Stimulated activated CD4-positive, alpha-beta T cell treated with anti-CD3 and anti-CD28 coated beads, Interleukin-4, amount 100 ng/mL, for 48 hours (primary cell): ENCODE measurements at regions not wholly inside any gene's neighbourhood (a gene's known extent, or its start where the extent isn't known, plus 50 kb on each side); places are given as distances from the start of the nearest gene placed in this dataset.

ENCODE experiments used
- DNase-seq, 2 donors: peaks; one replicate each; pipeline ENCODE4 v3.0.0-alpha.2; 2020; ENCODE audit warnings: low read depth in 2 of 2

DNA sequence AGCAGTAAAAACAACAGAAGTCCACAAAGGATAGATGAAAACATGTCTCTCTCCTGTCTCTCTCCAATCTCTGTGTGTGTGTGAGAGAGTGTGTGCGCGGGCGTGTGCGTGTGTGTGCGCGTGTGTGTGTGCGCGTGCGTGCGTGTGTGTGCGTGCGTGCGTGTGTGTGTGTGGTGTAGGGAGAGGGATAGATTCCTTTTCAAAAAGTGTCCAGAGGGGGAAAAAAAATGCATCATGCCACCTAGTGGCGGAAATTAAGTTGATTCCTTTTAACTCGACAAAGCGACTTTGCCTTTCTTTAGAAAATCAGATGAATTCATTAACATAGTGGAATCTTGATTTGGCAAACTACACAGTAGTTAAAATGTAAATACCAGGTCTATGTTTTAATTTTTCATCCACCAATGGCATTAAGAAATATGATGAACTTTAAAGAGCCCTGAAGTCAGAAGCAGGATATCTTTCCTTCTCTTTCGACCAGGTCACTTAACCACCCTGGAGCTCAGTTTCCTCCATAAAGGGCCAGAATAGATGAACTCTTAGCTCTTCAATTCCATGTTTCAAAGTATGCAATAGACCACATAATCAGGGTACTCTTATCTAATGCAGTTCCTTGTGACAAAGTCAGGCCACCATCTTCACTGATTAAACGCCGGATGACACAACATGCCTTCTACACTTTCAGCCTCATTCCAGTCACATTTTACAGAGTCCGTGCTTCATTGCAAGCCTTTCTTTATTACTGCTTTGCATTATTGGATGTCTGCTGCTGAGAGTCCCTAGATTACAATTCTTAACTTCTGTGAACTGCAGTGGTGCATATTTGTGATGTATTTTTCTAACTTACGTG is 162.8 kb downstream of the FBXO8 start:
- peak in 1 of 2 donors; percentile 7 for DNase-seq

DNA sequence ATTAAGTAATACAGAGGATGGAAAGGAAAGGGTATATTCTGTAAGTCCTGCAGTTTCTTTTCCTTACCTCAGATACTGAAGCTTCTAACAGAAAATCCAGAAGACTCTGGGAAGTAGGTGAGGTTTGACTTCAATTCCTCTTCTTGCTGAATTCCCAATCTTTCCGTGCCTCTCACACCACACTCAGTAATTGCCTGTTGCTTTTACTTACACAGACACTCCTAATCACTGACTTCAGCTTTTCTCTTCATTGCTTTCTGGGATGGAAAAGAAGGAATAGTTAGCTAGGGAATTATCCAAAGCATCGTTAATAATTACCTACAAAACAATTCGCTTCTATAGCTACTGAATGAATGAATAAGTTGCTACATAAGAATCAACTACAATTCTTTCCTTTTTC is 163.6 kb downstream of the FBXO8 start:
- no peak for DNase-seq

DNA sequence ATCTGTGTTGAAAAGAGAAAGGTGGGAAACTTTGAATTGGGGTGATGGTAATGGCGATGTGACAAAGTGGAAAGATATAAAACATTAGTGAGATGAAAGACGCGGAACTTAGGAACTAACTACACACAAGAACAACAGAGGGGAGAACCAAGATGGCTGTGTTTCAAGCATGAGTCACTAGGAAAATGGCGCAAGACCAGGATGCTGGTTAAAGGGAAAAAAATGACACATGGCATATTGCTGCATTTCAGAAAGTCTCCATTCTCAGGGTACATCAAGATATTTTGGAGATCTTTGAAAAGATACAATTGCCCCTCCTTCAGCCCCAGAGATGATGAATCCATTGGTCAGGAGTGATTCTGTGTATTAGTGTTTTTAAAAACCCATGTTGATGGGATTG is 164.4 kb downstream of the FBXO8 start:
- DNase-seq: no peak

DNA sequence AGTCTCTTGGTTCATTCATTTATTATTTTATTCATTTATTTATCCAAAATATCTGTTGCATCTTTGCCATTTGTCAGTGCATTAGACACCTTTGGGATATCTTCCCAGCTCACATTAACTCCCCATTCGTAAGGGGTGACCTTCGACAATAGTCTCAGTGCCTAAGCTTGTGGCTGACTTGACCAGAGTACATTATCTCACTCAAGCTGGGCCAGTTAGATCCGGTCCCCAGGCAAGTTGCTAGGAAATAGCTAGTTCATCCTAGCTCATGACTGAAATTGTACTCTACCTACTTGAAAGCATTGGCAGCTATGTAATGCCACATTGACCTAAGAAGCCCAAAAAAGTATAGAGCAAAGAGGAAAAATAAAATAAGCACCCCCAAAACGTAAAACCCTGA is 165.3 kb downstream of the FBXO8 start:
- DNase-seq: no peak

DNA sequence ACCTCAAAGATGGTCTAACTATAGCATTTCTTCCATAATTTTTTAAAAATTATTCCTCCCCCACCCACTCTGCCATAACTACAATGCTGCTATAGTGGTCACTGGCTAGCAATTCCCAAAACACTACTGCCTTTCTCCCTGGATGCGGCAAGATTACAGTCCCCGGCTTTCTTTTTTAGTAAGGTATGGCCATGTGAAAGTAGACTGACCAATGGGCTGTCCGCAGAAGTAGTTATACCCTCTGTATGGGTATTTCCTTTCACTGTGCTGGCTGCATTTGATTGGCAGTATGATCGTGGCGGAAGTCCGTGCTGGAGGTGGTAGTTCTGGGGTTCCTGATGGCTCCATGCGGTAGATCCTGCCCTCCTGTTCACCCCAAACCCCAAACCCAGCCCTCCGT is 166.0 kb downstream of the FBXO8 start:
- no peak for DNase-seq

DNA sequence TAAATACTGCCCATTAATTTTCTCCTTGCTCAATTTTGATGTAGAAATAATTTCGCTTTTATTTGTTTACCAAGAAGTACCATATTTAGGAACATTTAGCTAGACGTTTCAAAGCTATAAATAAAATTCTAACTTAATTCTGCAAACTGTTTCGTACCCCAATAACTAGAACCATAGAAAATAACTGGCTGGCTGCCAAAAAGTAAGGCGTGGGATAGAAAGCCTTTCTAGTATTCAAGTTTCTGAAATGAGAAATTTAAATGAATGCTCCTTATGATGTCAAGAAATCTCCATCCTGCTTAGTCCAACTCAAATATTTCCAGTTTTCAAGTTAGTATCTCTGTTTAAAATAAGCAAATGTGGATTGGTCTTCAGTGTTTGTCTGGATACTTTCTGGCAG is 167.4 kb downstream of the FBXO8 start:
- no peak for DNase-seq

DNA sequence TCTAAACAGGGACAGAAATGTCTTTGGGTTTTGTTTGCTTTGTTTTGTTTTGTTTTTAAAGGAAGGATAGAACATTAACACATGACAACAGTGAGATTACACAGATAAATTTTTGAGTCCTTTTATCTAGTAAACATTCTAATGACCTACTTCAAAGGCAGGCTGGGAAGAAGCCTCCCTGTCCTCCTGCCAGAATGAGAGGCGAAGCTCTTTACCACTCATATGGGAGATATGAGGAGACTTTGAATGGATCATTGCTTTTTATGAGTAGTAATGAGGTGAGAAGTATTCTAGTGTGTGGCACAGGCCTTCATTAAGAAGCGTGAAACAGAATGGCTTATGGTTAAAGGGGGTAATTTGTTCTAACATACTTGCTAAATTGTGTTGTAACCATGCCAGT is 172.0 kb downstream of the FBXO8 start:
- no peak for DNase-seq

DNA sequence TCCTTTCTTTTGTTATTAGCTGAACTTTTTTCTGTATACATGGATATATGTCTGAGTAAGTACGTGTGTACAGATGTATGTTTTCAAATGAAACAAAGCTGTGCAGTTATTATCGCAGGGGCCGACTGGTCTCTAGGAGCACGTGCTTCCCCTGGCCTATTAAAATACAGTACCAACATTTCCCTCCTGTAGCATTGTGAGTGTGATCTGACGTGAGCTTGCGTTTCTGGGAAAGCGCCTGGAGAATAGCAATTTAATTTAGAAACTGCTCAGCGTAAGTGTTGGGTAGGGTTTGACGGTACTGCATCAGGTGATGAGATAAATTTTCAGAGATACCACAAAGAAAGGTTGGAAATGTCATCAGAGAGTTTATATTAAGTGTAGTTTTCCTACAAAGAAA is 173.3 kb downstream of the FBXO8 start:
- no peak for DNase-seq

DNA sequence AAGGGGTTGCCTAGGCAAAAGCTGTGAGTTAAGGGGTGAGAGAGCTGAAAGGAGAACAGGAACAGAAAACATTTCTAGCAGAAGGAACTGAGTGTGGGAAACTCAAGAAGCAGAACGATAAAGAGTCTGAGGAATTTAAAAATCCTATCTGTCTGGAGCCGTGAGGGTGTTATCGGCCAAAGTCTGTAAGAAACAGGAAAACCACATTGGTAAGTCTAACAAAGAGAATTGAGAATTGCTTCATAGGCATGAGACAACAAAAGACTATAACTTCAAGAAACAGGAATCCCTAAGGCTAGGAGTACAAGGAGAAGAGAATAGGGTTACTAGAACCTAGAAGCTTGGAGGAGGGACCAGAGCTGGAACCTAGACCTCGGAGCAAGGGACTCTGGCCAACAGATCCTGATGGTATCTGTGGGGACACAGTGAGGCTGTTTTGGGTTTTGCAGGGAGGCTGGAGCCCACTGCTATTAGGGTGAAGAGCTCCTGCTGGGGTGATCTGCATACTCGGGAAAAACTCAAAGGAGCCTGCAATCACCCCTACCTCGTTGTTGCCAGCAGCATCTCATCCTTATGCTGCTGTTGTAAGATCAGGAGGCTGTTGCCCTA is 175.6 kb downstream of the FBXO8 start:
- DNase-seq: no peak

DNA sequence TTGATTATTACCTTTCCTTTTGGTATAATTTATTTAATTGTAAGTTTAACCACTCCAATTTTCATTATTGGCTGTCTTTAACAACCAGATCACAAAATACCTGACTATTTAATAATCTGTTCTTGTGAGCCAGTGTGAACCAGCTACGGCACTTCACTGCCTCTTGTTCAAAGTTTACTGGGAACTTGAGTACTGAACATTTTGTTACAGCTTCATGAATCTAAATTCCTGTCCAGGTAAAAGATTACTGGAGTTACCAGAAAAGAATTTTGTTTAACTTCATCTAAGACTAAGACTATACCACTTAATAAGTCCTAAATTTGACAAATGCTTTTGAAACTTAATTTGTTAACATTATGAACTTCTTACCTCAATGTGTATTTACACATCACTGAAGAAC is 178.3 kb downstream of the FBXO8 start:
- no peak for DNase-seq

DNA sequence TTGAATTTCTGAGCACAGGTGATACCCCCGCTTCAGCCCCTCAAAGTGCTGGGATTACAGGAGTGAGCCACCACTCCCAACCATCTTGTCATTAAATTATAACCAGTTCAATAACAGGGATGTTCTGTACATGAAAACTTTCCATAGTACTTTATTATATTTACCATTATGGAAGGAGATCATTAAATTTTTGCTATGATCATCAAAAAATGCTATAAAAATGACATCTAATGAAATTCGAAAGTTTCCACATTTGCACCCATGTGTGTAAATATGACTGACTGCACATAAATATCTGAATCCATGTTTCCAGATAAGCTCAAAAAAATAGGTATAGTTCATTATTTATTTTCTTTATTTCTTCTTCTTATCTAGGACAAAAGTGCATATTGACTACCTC is 182.6 kb downstream of the FBXO8 start:
- DNase-seq: no peak

DNA sequence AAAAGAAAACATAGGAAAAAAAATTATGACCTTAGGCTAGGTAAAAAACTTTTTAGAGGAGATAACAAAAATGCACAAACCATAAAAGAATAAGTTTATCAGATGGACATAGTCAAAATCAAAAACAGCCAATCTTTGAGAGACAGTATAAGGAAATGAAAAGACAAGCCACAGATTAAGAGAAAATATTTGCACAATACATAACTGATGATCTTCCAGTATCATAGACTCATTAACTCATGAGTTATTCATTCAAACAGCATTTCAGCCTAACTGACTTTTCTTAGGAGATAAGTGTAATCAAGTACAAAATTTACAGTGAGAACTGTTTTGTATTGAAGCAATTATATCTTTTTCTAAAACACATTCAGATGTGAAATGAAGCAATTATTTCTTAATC is 183.8 kb downstream of the FBXO8 start:
- no peak for DNase-seq

DNA sequence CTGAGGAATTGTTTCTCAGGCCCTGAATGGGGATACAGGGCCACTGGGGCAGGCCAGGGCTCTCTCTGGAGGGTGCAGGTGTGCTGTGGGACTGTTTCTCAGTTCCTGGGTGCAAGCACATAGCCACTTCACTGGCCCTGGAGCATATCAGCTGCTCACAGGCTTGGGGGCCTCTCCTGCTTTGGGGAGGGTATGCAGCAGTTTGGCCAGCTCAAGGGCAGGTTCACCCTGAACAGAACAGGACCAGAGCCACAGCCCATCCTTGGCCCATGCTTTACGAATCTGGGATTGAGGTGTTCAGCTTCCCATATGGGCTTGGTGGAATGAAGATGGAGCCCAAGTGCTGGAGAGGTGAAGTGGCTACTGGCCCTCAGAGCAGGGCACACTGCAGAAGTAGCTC is 186.5 kb downstream of the FBXO8 start:
- no peak for DNase-seq

DNA sequence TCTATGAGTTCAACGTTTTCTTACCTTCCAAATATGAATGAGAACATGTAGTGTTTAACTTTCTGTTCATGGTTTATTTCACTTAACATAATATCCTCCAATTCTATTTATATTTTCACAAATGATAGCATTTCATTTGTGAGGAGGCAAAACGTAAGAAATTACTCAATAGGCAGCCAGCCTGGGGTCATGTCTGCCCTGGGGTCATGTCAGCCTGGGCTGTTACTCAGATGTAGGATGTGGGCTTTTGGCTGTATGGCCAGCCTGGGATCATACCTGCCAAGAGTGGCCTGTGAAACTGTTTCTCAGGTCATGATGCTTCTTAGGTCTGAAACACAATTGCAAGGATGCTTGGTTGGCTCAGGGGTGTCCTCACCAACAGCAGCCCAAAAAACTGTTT is 187.0 kb downstream of the FBXO8 start:
- DNase-seq: no peak

DNA sequence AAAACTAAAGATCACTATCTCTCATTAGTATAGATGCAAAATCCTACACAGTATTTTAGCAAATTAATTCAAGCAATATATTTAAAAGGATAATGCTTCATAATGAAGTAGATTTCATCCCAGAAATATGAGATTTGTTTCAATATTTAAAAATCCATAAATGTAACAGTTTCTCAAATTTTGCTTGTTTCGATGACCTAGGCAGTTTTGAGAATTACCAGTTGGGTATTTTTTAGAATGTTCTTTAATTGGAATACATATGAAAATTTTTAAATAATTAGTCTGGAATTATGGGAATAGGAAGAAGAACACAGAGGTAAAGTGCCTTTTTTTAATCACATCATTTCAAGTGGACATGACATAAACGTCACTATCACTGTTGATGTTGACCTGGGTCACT is 192.3 kb downstream of the FBXO8 start:
- DNase-seq: no peak

DNA sequence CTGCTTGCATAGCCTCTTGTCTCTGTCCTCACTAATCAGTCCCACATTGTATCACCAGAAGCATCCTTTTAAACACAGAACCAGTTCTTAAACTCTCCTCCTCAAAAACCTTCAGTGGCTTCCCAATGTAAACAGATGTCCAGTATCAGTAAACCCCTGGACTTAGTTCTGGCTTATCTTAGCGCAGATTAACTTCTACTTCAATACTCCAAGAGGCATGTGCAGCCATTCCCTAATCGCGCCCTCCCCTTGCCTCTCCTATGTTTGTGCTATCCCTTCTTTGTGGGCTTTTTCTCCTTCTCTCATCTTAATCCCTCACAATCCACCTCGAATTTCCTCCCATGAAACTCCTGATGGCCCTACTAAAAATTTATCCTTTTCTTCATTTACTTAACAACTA is 193.8 kb downstream of the FBXO8 start:
- no peak for DNase-seq

DNA sequence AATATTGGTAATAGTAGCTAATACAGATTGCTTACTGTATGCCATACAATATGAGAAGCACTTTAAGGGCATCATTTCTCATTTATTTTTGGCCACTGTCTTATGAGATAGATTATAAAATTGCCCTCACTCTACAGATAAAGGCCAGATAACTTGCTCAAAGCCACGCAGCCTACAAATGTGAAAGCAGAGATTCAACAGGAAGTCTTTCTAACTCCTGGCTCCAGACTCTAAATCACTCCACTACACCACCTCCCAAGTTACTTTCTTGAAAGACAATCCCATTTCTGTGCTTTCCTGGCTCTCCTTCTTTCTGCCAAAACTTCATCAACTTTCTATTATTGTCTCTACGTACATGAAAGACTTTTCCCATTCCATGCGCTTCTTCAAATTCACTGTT is 194.7 kb downstream of the FBXO8 start:
- DNase-seq: no peak

DNA sequence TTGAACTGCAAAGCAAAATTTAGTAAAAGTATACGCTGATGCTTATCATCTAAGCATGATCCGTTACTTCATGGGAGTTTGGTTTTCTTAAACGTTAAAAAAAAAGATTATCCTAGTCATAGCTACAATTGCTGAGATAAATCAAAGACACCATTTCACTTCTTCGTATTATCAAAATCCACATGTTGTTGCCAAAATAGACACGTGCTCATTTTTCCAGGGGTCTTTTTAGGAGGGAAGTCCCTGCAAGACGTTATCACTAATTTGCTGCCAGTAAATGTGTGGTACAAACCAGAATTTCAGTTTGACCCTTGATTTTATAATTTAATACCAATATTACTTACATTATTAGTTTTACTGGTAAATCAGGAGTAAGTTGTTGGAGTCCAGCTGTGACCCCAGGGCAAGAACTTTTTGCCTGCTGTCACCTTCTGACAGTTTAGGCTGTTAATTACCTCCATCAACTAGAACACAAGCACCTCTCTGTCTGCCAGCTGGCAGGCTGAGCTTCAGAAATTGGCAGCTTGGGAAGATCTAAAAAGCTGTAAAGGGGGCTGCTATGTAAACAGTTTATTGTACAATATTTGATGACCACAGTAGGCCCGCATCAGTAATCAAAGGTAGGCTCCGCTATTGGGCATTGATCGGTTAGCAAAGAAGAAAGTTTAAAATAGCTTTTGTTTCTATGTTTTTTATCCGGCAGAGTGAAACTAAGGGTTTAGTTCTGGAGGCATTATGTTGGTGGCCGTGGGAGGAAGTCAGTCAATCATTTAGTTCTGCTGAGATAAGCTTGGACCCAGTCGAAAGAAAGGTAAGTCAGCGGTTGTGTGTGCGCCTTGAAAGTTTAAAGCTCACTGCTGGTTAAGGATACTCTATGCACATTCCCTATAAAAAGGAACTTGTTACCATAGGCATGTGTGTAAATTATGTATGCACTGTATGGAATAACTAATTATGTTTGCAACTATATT is 196.4 kb downstream of the FBXO8 start:
- no peak for DNase-seq

DNA sequence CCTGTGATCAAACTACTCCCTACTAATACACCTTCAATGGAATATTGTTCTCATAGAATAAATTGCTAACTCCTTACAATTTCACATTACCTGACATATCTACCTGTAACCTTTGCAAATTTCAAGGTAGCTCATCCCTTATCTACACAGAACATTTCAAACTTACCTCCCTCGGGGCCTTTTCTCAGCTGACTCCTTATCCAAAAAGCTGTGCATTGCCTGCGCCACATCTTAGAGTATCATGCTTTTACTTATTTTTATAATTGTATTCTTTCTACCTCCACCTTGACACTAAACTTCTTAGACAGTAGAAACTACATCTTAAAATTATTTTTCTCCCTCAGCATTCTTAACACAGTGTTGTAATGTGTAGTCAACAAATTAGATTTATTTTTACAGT is 198.5 kb downstream of the FBXO8 start:
- no peak for DNase-seq

DNA sequence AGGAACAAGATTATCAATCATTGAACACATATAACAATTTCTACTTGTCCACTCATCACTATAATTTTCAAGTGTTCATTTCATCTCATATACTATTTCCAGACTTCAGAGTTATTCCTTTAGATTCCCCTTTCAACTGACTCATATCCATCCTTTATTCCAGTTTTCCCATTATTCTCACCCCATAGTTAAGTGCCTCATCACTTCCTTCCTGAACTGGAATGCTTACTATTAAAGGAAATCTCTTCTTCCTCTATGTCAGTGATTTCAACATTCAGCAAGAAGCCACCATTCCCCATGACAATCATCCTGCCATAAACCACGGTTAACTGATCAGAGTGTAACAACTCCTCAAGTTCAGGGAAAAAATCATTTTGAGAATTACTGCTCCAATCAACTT is 198.9 kb downstream of the FBXO8 start:
- DNase-seq: no peak

DNA sequence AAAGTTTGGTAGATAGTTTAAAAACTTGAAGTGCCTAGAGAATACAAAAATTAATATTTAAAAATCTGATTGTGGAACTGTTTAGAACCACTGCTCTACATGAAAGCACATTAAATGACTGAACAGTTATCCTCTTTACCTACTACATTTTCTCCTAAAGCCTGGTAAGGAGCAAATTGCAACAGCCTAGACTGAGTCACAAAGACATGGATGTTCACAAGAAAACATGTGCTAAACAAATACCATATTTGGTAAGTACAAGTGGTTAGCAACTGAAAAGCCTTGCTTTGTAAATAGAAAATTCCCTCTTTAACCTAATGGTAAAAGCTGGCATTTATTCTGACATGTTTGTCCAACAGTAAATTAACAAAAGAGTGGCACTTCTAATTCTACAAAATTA is 203.1 kb downstream of the FBXO8 start:
- DNase-seq: no peak

DNA sequence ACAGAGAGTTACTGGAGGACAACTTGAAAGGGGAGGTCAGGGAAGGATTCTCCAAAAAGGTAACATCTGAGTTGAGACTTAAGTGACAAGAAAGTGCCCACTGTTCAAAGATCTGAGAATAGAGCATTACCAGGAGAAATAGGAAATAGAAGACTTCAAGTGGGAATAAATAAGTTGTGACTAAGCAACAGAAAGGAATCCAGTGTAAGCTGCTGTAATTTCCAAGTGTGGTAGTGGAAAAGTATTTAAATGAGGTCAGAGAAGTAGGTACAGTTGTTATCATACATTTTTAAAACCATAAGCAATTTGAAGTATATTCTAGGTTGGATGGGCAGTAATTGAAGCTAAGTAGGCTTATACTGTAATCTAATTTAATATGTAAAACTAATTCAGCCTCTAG is 211.9 kb downstream of the FBXO8 start:
- no peak for DNase-seq
